GM12891 (cell line): ENCODE measurements at regions not wholly inside any gene's neighbourhood (a gene's known extent, or its start where the extent isn't known, plus 50 kb on each side); places are given as distances from the start of the nearest gene placed in this dataset.

Experiments used
- DNase-seq: peaks from one replicate; pipeline ENCODE4 v3.0.0; 2011; ENCODE audit warnings: low spot score; ENCODE audit not compliant: insufficient read length
- FAIRE-seq: peaks from 2 replicates; lab custom pipeline; 2011; peaks lifted over from hg19 to GRCh38; lab: Jason Lieb, UNC
- PAX5 ChIP-seq: IDR thresholded peaks from 2 replicates; pipeline ENCODE4 v1.6.1; 2011; ENCODE audit warnings: low read length, moderate library complexity, mild to moderate bottlenecking; ENCODE audit not compliant: insufficient read depth, severe bottlenecking
- POLR2A ChIP-seq: IDR thresholded peaks from 2 replicates; pipeline ENCODE4 v1.6.1; 2011; ENCODE audit warnings: low read depth, low read length, control low read depth
- POLR2AphosphoS5 ChIP-seq: IDR thresholded peaks from 2 replicates; pipeline ENCODE4 v1.6.1; 2011; ENCODE audit warnings: low read depth, low read length, control low read depth
- POU2F2 ChIP-seq: IDR thresholded peaks from 2 replicates; pipeline ENCODE4 v1.6.1; 2011; ENCODE audit warnings: low read depth, mild to moderate bottlenecking, control low read depth, low read length, moderate library complexity
- SPI1 ChIP-seq: IDR thresholded peaks from 2 replicates; pipeline ENCODE4 v1.6.1; 2011; ENCODE audit warnings: low read depth, low read length, control low read depth
- TAF1 ChIP-seq: IDR thresholded peaks from 2 replicates; pipeline ENCODE4 v1.6.1; 2011; ENCODE audit warnings: low read depth, low read length, control low read depth

GRCh38 chr2:5588601-5589000 is 103.6 kb upstream of the SOX11 start:
- DNase-seq (no peak), FAIRE-seq (no peak)
- TF ChIP-seq POLR2AphosphoS5 (no peak), SPI1 (no peak), POU2F2 (no peak), TAF1 (no peak), POLR2A (no peak), PAX5 (no peak)

GRCh38 chr2:5589183-5589582 is 103.0 kb upstream of the SOX11 start:
- DNase-seq: no peak
- TF ChIP-seq SPI1: no peak
- TF ChIP-seq POLR2AphosphoS5: no peak
- no peak for TF ChIP-seq POLR2A
- TF ChIP-seq TAF1: no peak
- no peak for TF ChIP-seq POU2F2
- TF ChIP-seq PAX5: no peak
- no peak for FAIRE-seq

GRCh38 chr2:5590886-5591285 is 101.3 kb upstream of the SOX11 start:
- no peak for TF ChIP-seq POU2F2
- TF ChIP-seq TAF1: no peak
- TF ChIP-seq POLR2AphosphoS5: no peak
- TF ChIP-seq POLR2A: no peak
- TF ChIP-seq SPI1: no peak
- TF ChIP-seq PAX5: no peak
- DNase-seq (no peak), FAIRE-seq (no peak)

DNA sequence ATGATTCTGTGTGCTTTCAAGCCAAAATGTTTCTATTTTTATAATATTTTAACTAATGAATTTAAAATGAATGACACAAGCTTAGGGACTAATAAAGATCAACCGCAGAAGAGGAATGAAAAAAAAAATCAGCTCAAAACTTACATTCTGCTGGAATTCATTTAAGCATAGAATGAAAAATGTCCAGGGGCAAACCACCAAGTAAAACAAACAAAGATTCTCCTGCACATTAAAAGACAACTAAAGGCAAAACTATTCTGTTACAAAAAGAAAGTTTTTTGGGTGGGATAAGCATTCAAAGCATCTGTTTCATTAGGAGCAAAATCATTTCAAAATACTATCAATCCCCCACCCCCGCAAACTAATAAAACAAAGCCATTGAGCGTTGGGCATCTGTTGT is 99.3 kb upstream of the SOX11 start:
- DNase-seq (no peak), FAIRE-seq (no peak)

GRCh38 chr2:5594249-5594695 is 97.9 kb upstream of the SOX11 start:
- no peak for FAIRE-seq
- no peak for DNase-seq
- no peak for TF ChIP-seq POU2F2
- TF ChIP-seq PAX5: no peak
- TF ChIP-seq TAF1: no peak
- TF ChIP-seq POLR2AphosphoS5: no peak

More for the DNA sequence above, 99.3 kb upstream of the SOX11 start:
- TF ChIP-seq TAF1 (no peak), PAX5 (no peak), POU2F2 (no peak), SPI1 (no peak), POLR2A (no peak), POLR2AphosphoS5 (no peak)

- TF ChIP-seq POLR2A (no peak), TAF1 (no peak), SPI1 (no peak), POU2F2 (no peak), POLR2AphosphoS5 (no peak), PAX5 (no peak)
- no peak for FAIRE-seq
- DNase-seq: no peak
Observed at GRCh38 chr2:5596868-5597267, 95.3 kb upstream of the SOX11 start.

DNA sequence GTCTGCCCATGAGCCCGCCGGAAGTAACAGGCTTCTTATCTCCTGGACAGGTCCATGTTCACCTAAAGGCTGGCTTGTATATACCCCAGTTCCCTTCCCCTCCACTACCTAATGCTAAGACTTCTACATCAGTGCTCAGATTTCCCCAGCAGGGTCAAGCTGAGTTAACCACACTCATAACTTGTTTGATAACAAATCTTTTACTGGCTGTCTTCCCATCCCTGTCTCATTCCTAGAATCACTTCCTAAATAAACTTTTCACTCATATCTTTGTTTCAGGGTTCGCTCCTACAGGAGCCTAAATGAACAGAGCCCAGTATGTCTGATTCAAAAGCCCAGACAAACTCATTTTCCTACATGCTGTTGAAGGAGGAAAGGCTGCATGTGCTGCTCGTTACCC is 94.0 kb upstream of the SOX11 start:
- FAIRE-seq (no peak), DNase-seq (no peak)
- TF ChIP-seq TAF1: no peak
- TF ChIP-seq POLR2A: no peak
- no peak for TF ChIP-seq POLR2AphosphoS5
- no peak for TF ChIP-seq SPI1
- no peak for TF ChIP-seq POU2F2
- TF ChIP-seq PAX5: no peak

GRCh38 chr2:5609201-5609600 is 83.0 kb upstream of the SOX11 start:
- no peak for FAIRE-seq

DNA sequence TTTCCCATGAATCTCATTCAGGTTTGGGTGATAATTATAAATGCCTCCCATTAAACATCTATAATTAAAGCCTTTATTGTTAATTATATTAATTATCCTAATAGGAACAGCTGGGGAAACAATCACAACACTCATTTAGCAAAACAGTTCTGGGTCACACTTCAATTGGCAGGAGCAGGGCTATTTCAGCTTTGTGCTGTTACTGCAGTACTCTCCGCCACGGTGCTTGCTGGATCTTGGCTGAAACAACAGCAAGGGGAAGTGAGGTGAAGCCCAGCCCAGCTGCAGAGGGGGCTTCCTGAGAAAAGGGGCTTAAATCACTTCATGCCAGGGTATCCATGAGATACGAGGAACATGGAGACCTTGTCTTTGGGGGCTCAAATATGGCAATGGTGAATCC is 79.5 kb upstream of the SOX11 start:
- TF ChIP-seq PAX5: no peak
- no peak for TF ChIP-seq TAF1
- TF ChIP-seq POU2F2: no peak
- DNase-seq (no peak), FAIRE-seq (no peak)

More at GRCh38 chr2:5609201-5609600, 83.0 kb upstream of the SOX11 start:
- TF ChIP-seq POU2F2: no peak
- no peak for TF ChIP-seq POLR2AphosphoS5
- no peak for TF ChIP-seq TAF1
- no peak for TF ChIP-seq SPI1
- no peak for TF ChIP-seq PAX5
- no peak for TF ChIP-seq POLR2A
- DNase-seq: no peak

GRCh38 chr2:5616019-5616418 is 76.2 kb upstream of the SOX11 start:
- FAIRE-seq (no peak), DNase-seq (no peak)
- no peak for TF ChIP-seq POLR2AphosphoS5
- TF ChIP-seq POU2F2: no peak
- TF ChIP-seq TAF1: no peak
- TF ChIP-seq PAX5: no peak
- no peak for TF ChIP-seq SPI1
- TF ChIP-seq POLR2A: no peak
